ENCODE measurements at regions not wholly inside any gene's neighbourhood (a gene's known extent, or its start where the extent isn't known, plus 50 kb on each side); places are given as distances from the start of the nearest gene placed in this dataset.
A peak's percentile ranks its signal among the peaks of the same experiment; 100 is the strongest.

DNA sequence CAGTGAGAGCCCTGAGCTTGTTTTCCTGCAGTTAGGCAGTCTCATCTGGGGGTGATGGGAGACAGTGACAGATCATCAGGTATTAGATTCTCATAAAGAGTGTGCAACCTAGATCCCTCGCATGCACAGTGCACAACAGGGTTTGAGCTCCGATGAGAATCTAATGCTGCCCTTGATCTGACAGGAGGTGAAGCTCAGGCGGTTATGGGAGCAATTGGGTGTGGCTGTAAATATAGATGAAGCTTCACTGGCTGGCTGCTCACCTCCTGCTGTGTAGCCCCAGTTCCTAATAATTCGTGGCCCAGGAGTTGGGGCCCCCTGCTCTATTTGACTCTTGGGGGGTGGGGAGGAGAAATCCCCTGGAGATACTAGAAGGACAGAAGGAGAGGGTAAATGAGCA lies 309.4 kb upstream of the STT3B start:
- TF ChIP-seq, protein P1, sequence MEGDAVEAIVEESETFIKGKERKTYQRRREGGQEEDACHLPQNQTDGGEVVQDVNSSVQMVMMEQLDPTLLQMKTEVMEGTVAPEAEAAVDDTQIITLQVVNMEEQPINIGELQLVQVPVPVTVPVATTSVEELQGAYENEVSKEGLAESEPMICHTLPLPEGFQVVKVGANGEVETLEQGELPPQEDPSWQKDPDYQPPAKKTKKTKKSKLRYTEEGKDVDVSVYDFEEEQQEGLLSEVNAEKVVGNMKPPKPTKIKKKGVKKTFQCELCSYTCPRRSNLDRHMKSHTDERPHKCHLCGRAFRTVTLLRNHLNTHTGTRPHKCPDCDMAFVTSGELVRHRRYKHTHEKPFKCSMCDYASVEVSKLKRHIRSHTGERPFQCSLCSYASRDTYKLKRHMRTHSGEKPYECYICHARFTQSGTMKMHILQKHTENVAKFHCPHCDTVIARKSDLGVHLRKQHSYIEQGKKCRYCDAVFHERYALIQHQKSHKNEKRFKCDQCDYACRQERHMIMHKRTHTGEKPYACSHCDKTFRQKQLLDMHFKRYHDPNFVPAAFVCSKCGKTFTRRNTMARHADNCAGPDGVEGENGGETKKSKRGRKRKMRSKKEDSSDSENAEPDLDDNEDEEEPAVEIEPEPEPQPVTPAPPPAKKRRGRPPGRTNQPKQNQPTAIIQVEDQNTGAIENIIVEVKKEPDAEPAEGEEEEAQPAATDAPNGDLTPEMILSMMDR (IDR thresholded peaks at IDR 0.05; ENCODE audit: control insufficient read depth, extremely low read depth, insufficient read depth), result no peak
- no peak for DNase-seq (ENCODE audit: low read depth)
- no peak overlapping the region for H3K4me3 ChIP-seq (ENCODE audit: low read depth, low read length)

GRCh38 chr3:31224936-31225335 lies 307.8 kb upstream of the STT3B start:
- no peak for DNase-seq (ENCODE audit: low read depth)
- H3K4me3 ChIP-seq (ENCODE audit: low read depth, low read length), result no peak overlapping the region
- TF ChIP-seq, protein P1 (IDR thresholded peaks at IDR 0.05; ENCODE audit: control insufficient read depth, extremely low read depth, insufficient read depth), result no peak

DNA sequence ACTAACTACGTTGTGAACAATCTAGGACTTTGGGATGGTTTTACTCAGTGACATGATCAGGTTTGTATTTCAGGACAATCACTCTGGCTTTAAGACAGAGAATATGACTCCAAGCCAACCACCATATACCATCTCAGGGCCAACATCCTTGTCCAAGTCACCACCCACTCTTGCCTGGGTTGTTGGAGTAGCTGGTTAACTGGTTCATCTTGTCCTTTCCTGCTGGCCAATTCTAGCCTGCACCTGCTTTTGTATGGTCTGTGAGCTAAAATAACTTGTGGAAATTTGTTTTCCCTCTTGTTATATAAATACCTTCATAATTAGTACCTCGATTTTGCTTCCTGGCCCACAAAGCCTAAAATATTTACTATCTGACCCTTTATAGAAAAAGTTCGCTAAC lies 306.8 kb upstream of the STT3B start:
- TF ChIP-seq, protein P1 (IDR thresholded peaks at IDR 0.05; ENCODE audit: control insufficient read depth, extremely low read depth, insufficient read depth), result no peak
- H3K4me3 ChIP-seq (ENCODE audit: low read depth, low read length), result no peak overlapping the region
- no peak for DNase-seq (ENCODE audit: low read depth)

DNA sequence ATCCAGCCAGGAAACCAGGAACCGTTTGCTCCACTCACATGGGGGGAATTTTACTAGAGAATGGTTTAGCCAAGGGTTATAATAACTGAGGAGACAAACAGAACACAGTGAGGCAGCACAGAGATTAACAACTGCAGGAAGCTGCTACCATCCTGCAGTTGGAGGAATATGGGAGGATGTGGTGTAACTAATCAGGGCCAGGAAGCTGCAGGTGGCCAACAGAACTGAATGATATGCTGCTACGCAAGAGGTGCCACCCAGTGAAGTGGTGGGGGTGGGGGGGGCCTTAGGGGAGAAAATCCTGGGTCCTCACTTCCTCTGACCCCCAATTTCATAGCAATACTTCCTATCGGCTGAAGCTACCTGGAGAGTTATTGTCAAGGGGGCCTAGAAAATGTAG lies 306.4 kb upstream of the STT3B start:
- DNase-seq (ENCODE audit: low read depth), result no peak
- TF ChIP-seq, protein P1 (IDR thresholded peaks at IDR 0.05; ENCODE audit: control insufficient read depth, extremely low read depth, insufficient read depth), result no peak
- H3K4me3 ChIP-seq (ENCODE audit: low read depth, low read length), result no peak overlapping the region

DNA sequence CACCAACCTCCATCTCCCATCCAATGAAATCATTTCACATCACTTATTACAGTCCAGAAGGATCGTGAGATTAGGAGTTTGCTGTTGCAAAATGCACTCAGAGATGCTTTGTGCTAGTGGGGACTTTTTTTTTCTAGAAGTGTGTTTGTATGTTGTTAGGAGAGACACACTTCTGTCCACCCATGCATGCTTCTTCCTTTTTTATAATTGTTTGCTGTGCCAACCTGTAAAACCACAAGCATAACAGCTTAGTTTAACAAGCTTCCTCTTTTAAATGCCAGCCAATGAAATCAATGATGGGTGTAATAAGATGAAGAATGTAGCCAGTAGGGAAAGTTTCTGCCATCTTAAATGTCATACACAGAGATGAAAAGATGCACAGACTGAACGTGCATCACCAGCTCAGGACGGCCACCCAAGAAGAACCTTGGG lies 305.6 kb upstream of the STT3B start:
- TF ChIP-seq, protein P1 (IDR thresholded peaks at IDR 0.05; ENCODE audit: control insufficient read depth, extremely low read depth, insufficient read depth), result no peak
- H3K4me3 ChIP-seq (ENCODE audit: low read depth, low read length), result no peak overlapping the region
- DNase-seq (ENCODE audit: low read depth), result peak; percentile 89

DNA sequence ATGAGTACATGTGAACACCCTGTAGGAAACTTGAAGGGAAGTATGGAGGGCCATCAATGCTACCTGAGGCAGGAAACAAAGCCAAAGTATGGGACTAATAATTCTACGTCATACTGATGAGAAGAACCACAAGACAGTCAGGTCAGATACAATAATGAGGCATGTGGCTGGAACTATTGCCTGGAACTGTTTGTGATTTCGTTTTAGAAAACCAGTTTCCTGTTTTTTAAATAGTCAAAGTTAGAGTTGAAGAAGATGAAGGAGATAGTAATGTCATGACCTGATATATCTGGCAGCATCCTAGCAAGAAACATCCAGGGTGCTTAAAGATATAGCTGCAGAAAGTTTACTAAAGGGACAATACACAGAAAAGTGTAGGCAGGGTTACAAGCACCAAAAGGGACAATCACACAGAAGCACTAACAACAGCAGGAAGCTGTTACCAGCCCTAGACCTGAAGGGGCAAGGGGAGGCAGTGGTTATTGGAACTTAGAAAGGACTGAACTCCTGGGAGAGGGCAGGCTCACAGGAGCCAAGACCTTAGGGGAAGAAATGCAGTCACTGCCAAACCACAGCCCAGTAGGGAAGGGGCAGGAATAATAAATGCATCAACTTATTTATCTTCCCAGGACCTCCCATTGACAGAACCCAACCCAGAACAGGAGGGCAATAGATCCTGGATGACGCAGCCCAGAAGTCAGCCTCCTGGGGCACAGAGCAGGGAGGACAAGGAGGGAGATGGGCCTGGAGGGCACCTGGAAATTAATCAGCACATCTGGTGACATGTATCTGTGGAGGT lies 302.1 kb upstream of the STT3B start:
- DNase-seq (ENCODE audit: low read depth), result no peak
- no peak overlapping the region for H3K4me3 ChIP-seq (ENCODE audit: low read depth, low read length)
- TF ChIP-seq, protein P1 (IDR thresholded peaks at IDR 0.05; ENCODE audit: control insufficient read depth, extremely low read depth, insufficient read depth), result no peak

All from LNCaP clone FGC (cell line).